ENCODE measurements at regions not wholly inside any gene's neighbourhood (a gene's known extent, or its start where the extent isn't known, plus 50 kb on each side); places are given as distances from the start of the nearest gene placed in this dataset.
"Not testable (repeated sequence)": the region's sequence is repeated elsewhere in the genome, so short reads cannot be mapped to it uniquely, and the experiment has no call there.

GRCh38 chr5:142221091-142221860, 103.5 kb downstream of the SPRY4 start:
- no peak for DNase-seq (ENCODE audit: low spot score)

GRCh38 chr5:142219146-142219545, 105.7 kb downstream of the SPRY4 start:
- no peak for DNase-seq (ENCODE audit: low spot score)

GRCh38 chr5:142216931-142217330, 107.9 kb downstream of the SPRY4 start:
- DNase-seq (ENCODE audit: low spot score) = no peak

- peak; percentile 96 for DNase-seq (ENCODE audit: low spot score)
Measured at GRCh38 chr5:142215915-142216681, 107.5 kb downstream of the NDFIP1 start.

GRCh38 chr5:142213077-142213476, 104.5 kb downstream of the NDFIP1 start:
- DNase-seq (ENCODE audit: low spot score) = no peak

- no peak for DNase-seq (ENCODE audit: low spot score)
Measured at GRCh38 chr5:142211918-142212317, 103.3 kb downstream of the NDFIP1 start.

GRCh38 chr5:142210864-142211412, 102.4 kb downstream of the NDFIP1 start:
- no peak for DNase-seq (ENCODE audit: low spot score)

GRCh38 chr5:142210011-142210410, 101.4 kb downstream of the NDFIP1 start:
- DNase-seq (ENCODE audit: low spot score) = no peak

GRCh38 chr5:142208777-142209312, 100.3 kb downstream of the NDFIP1 start:
- DNase-seq (ENCODE audit: low spot score) = no peak

- DNase-seq (ENCODE audit: low spot score) = not testable (repeated sequence)
Measured at GRCh38 chr5:142208244-142208643, 99.7 kb downstream of the NDFIP1 start.

GRCh38 chr5:142206801-142207200, 98.2 kb downstream of the NDFIP1 start:
- no peak for DNase-seq (ENCODE audit: low spot score)

GRCh38 chr5:142204219-142204618, 95.6 kb downstream of the NDFIP1 start:
- DNase-seq (ENCODE audit: low spot score) = no peak
